ENCODE measurements at regions not wholly inside any gene's neighbourhood (a gene's known extent, or its start where the extent isn't known, plus 50 kb on each side); places are given as distances from the start of the nearest gene placed in this dataset.

DNA sequence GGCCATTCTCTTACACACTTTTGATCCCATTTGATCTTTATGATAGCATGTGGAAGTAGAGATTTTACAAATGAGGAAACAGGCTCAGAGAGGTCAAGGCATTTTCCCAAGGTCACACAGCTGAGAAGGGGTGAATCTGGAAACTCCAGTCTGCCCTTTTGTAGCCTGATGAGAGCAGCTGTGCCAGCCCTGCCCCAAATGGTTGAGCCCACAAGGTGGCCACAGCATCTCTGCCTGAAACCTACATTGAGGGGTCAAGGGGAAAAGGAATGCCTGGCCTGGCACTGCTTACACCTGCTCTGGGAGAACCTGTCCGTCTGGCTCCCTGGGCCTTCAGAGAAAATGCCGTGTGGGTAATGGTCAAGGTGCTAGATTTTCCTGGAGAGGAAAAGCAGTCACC is 200.2 kb upstream of the LINGO1 start (continued):
- TF ChIP-seq, protein P1, sequence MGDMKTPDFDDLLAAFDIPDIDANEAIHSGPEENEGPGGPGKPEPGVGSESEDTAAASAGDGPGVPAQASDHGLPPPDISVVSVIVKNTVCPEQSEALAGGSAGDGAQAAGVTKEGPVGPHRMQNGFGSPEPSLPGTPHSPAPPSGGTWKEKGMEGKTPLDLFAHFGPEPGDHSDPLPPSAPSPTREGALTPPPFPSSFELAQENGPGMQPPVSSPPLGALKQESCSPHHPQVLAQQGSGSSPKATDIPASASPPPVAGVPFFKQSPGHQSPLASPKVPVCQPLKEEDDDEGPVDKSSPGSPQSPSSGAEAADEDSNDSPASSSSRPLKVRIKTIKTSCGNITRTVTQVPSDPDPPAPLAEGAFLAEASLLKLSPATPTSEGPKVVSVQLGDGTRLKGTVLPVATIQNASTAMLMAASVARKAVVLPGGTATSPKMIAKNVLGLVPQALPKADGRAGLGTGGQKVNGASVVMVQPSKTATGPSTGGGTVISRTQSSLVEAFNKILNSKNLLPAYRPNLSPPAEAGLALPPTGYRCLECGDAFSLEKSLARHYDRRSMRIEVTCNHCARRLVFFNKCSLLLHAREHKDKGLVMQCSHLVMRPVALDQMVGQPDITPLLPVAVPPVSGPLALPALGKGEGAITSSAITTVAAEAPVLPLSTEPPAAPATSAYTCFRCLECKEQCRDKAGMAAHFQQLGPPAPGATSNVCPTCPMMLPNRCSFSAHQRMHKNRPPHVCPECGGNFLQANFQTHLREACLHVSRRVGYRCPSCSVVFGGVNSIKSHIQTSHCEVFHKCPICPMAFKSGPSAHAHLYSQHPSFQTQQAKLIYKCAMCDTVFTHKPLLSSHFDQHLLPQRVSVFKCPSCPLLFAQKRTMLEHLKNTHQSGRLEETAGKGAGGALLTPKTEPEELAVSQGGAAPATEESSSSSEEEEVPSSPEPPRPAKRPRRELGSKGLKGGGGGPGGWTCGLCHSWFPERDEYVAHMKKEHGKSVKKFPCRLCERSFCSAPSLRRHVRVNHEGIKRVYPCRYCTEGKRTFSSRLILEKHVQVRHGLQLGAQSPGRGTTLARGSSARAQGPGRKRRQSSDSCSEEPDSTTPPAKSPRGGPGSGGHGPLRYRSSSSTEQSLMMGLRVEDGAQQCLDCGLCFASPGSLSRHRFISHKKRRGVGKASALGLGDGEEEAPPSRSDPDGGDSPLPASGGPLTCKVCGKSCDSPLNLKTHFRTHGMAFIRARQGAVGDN (CRISPR knock-in tag; IDR thresholded peaks at IDR 0.05): no peak
- TF ChIP-seq ZNF547 (CRISPR knock-in tag; IDR thresholded peaks at IDR 0.05) (no peak), GATAD2A (CRISPR knock-in tag; IDR thresholded peaks at IDR 0.05) (no peak)

DNA sequence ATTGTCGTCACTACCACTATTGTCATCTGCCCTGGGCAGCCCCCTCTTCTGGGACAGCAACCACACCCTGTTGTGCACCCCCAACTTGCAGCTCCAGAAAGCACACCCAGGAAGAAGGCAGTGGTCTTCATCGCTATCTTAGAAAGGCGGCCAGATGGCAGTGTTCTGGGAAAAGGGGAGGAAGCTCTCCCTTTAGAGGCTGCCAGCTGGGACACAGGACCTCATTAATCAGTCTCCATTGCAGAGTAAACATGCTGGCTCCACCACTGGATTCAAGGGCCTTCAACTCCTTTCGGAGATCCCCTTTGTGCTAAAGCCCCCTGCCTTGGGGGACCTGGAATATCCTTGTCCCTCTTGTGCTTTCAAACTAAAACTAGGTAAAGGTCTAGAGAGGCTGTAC is 199.3 kb upstream of the LINGO1 start:
- no peaks in the 10 kb centered on the region for H3K27me3 ChIP-seq (ENCODE audit: control insufficient read depth in 1 of 2, insufficient read depth in 2 of 2, low read length in 2 of 2)
- intact Hi-C loops (cut with micrococcal nuclease; ENCODE audit: unreplicated experiment): no loop called here
- H3K4me1 ChIP-seq (ENCODE audit: insufficient read depth, low read length): no peaks in the 10 kb centered on the region
- ChIA-PET CTCF (ENCODE audit: low intra/inter-chr PET ratio, low total read pairs) (no interaction called here), POLR2A (no interaction called here)
- H3K4me3 ChIP-seq (replicated peaks in 1 of 3; ENCODE audit: insufficient read depth in 1 of 3, low read depth in 2 of 3, low read length in 3 of 3): no peak overlapping the region
- no peaks in the 10 kb centered on the region for H4K20me1 ChIP-seq (ENCODE audit: insufficient read depth, low read length)
- H3K4me2 ChIP-seq (ENCODE audit: low read depth, low read length): no peak overlapping the region
- FAIRE-seq (no peak), DNase-seq (ENCODE audit: low spot score) (no peak), ATAC-seq (no peak)
- no peak overlapping the region for H2AFZ ChIP-seq (ENCODE audit: low read length)
- H3K36me3 ChIP-seq (replicated peaks in 1 of 2; ENCODE audit: control insufficient read depth in 1 of 2, insufficient read depth in 2 of 2, low read length in 2 of 2): no peaks in the 10 kb centered on the region
- no TSS peak for BruUV-seq (replicated peaks)
- in situ Hi-C loops (cut with HindIII; ENCODE audit: extremely low pct_ligation_motif_present, low pct_unique_long_range_greater_than_20kb): no loop called here
- no peak overlapping the region for H3K9ac ChIP-seq (ENCODE audit: insufficient read depth, low read depth, low read length)
- WGBS (ENCODE audit: low lambda C conversion rate): 57% methylated on average over 4 of the region's 4 CpGs
- no peaks in the 10 kb centered on the region for H3K9me3 ChIP-seq (ENCODE audit: low read length)
- no peak overlapping the region for H3K27ac ChIP-seq (ENCODE audit: extremely low read length, insufficient read depth, low read length)
- H3K79me2 ChIP-seq (ENCODE audit: insufficient read depth, low read length): no peaks in the 10 kb centered on the region
- TF ChIP-seq ZNF318 (CRISPR knock-in tag; IDR thresholded peaks at IDR 0.05) (no peak), ZNF335 (CRISPR knock-in tag; IDR thresholded peaks at IDR 0.05) (no peak), ZNF280D (CRISPR knock-in tag; IDR thresholded peaks at IDR 0.05) (no peak), TBX3 (IDR thresholded peaks at IDR 0.05; ENCODE audit: borderline replicate concordance) (no peak), SIX4 (CRISPR knock-in tag; IDR thresholded peaks at IDR 0.05) (no peak)
